Coronary artery (tissue), 2 donors: ENCODE measurements at regions not wholly inside any gene's neighbourhood (a gene's known extent, or its start where the extent isn't known, plus 50 kb on each side); places are given as distances from the start of the nearest gene placed in this dataset.
A peak's percentile ranks its signal among the peaks of the same experiment; 100 is the strongest.
"Not testable (repeated sequence)": the region's sequence is repeated elsewhere in the genome, so short reads cannot be mapped to it uniquely, and the experiment has no call there.

Experiments used
- DNase-seq: peaks from one replicate; pipeline ENCODE4 v3.0.0-alpha.2; 2017; ENCODE audit warnings: low spot score
- H3K27ac ChIP-seq, 2 donors: fragments of 200-600 bp; sonication (generic); one replicate each; pipeline ENCODE4 v1.5.1; 2016 to 2019
- H3K4me3 ChIP-seq: fragments of 200-600 bp; sonication (generic); 2 replicates; pipeline ENCODE4 v1.5.1; 2016; ENCODE audit warnings: mild to moderate bottlenecking, moderate library complexity
- TF ChIP-seq, protein P1 (sequence below): fragments of 200-600 bp; sonication (generic); IDR thresholded peaks from one replicate; pipeline ENCODE4 v1.5.1; 2019; ENCODE audit warnings: antibody characterized with exemption

DNA sequence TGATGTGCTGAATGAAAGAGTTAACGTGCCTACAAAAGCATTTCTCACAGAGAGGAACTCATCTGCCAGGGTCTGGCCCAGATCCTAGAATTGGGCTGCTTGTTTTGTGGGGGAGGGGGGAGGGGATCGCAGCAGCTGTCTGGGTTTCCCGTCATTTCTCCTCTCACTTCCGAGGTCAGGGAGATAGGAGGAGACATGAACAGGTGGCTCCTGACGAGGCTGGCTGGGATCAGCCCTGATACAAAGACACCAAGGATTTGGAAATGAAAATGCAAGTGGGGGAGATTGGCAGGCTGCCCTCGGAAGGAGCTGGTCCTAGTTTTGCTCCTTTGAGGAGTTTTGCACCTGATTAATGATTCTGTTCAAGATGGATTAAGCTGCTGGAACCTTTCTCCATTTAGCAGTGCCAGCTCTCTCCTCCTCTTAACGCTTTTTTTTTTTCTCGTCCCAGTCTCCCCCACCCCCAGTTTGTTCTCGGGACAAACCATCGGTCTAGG lies 86.8 kb upstream of the KMT2C start:
- TF ChIP-seq, protein P1, sequence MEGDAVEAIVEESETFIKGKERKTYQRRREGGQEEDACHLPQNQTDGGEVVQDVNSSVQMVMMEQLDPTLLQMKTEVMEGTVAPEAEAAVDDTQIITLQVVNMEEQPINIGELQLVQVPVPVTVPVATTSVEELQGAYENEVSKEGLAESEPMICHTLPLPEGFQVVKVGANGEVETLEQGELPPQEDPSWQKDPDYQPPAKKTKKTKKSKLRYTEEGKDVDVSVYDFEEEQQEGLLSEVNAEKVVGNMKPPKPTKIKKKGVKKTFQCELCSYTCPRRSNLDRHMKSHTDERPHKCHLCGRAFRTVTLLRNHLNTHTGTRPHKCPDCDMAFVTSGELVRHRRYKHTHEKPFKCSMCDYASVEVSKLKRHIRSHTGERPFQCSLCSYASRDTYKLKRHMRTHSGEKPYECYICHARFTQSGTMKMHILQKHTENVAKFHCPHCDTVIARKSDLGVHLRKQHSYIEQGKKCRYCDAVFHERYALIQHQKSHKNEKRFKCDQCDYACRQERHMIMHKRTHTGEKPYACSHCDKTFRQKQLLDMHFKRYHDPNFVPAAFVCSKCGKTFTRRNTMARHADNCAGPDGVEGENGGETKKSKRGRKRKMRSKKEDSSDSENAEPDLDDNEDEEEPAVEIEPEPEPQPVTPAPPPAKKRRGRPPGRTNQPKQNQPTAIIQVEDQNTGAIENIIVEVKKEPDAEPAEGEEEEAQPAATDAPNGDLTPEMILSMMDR = no peak
- DNase-seq = no peak
- no peak overlapping the region for H3K27ac ChIP-seq
- peak overlapping the region; percentile 57 for H3K4me3 ChIP-seq

DNA sequence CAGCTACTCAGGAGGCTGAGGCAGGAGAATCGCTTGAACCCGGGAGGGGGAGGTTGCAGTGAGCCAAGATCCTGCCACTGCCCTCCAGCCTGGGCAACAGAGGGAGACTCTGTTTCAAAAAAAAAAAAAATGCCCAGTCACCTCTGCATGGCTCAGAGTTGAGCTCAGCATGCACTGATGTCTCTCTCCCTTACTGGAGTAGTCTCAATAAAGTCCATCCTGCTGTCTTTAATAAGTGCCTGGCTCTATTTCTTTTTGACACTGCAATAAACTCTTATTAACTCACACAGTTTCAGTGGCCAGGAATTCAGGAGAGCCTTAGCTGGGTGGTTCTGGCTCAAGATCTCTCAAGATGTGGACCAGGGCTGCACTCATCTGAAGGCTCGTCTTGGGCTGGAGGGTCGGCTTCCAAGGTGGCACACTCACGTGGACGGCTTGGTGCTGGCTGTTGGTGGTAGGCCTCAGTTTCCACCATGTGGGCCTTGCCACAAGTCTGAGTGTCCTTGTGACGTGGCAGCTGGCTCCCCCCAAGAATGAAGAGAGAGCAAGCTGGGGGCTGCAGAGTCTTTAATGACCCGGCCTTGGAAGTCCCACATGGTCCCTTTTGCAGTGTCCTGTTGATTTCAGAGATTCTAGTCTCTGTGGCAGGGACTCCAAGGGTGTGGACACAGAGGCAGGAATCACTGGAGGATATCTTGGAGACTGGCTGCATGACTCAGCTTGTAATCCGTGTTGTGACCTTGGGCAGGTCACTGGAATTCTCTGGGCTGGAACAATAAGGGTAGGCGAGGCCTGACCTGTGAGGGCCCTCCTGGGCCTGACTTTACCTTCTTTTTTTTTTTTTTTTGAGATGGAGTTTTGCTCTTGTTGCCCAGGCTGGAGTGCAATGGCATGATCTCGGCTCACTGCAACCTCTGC lies 85.9 kb upstream of the KMT2C start:
- H3K4me3 ChIP-seq = no peak overlapping the region
- no peak overlapping the region for H3K27ac ChIP-seq
- TF ChIP-seq, protein P1 = no peak
- DNase-seq = no peak

DNA sequence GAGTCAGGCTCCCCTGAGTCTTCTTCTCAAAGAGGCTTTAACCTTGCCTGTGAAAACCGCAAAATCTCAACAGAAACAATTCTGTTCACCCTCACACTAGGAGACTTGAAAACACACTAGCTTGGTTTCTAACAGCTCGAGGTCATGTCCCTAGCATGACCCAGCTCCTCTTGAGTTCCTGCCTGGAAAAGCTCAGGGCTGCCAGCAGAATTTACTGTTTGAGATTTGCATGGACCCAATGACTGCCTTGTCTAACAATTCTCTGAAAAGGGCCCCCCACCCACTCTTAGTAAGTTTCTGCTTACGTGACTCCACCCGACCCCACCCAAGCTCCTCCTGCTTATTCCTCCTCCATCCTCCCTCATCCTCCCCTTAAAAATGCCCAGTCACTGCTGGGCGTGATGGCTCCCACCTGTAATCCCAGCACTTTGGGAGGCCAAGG lies 85.1 kb upstream of the KMT2C start:
- no peak overlapping the region for H3K4me3 ChIP-seq
- DNase-seq = no peak
- TF ChIP-seq, protein P1 = no peak

DNA sequence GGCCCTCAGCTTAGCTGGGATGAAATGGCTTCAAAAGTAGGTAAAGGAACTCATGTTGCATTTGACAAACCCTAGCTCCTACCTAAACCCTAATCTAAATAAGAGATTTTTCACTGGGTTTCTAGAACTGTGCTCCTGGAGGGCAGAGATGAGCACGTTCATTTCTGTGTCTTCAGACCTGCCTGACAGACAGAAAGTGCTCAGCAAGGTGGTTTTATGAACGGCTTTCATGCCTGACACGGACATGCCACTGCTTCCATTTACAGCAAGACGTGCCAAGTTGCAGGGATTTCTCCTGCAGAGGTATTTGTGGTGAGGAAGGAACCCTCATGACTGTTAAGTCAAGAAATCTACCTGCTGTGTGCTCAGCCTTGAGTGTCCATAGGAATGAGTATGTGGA lies 83.5 kb upstream of the KMT2C start:
- Histone ChIP-seq H3K4me3 (no peak overlapping the region), H3K27ac (no peak overlapping the region)
- DNase-seq = no peak
- TF ChIP-seq, protein P1 = no peak

More for the DNA sequence above, 85.1 kb upstream of the KMT2C start:
- no peak overlapping the region for H3K27ac ChIP-seq

DNA sequence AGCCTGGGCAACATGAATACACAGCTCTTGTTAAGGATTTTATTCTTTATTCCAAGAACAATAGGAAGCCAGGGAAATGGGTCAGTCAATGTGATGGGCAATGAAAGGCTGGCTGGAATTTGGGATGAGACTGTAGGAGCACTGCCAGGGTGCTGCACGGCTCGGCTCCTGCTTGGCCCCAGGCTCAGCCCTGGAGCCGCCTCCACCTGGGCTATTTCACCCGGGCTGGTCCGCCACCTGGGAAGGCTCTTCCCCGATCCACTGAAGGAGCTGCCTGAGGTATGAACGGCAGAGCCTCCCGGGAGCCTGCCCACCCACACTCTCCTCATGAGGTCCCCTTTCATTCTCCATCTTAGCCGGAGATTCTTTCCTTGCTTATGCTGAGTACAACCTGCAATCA lies 80.4 kb upstream of the KMT2C start:
- no peak overlapping the region for H3K4me3 ChIP-seq

DNA sequence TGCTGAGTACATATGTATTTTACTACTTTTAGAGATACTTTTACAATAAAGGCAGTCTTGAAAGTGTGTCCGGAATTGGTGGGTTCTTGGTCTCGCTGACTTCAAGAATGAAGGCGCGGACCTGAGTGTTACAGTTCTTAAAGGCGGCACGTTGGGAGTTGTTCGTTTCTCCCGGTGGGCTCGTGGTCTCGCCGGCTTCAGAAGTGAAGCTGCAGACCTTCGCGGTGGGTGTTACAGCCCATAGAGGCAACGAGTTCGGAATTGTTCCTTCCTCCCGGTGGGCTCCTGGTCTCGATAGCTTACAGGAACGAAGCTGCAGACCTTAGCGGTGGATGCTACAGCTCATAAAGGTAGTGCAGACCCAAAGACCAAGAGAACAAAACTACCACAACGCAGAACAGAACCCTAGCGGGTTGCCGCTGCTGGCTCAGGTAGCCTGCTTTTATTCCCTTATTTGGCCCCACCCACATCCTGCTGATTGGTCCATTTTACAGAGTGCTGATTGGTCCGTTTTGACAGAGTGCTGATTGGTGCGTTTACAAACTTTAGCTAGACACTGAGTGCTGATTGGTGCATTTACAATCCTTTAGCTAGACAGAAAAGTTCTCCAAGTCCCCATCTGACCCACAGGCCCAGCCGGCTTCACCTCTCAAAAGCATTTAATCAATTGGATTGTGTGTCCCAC lies 79.6 kb upstream of the KMT2C start:
- not testable (repeated sequence) for H3K27ac ChIP-seq, DNase-seq, H3K4me3 ChIP-seq

More for the DNA sequence above, 80.4 kb upstream of the KMT2C start:
- no peak overlapping the region for H3K27ac ChIP-seq
- no peak for DNase-seq
- TF ChIP-seq, protein P1 = no peak

DNA sequence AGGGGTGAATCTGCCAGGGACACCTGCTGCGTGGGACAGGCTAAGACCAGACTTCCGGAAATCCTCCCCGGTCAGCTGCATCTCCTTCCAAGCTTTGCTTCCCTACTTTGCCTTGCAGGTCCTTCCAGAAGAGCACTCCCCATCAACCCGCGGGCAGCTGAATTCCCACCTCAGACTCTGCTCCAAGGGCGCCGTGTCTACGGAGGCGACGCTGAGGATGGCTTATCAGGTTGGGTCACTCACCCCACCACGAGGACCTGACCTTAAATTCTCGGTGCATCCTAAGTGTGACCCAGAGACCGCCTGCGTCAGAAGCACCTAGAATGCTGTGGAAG lies 78.9 kb upstream of the KMT2C start:
- DNase-seq = no peak
- Histone ChIP-seq H3K4me3 (no peak overlapping the region), H3K27ac (no peak overlapping the region)
- TF ChIP-seq, protein P1 = no peak
